ENCODE measurements at regions not wholly inside any gene's neighbourhood (a gene's known extent, or its start where the extent isn't known, plus 50 kb on each side); places are given as distances from the start of the nearest gene placed in this dataset.

GRCh38 chr6:159508931-159509330 is 184.1 kb downstream of the SOD2 start:
- H3K9ac ChIP-seq (ENCODE audit: low read length): no peak overlapping the region
- H3K27ac ChIP-seq (ENCODE audit: low read depth, low read length, poor library complexity, severe bottlenecking): no peak overlapping the region
- no peaks in the 10 kb centered on the region for H3K36me3 ChIP-seq (ENCODE audit: insufficient read depth, low read length)
- H3K4me3 ChIP-seq (ENCODE audit: low read depth, low read length, poor library complexity, severe bottlenecking): no peak overlapping the region
- H3F3A ChIP-seq (ENCODE audit: insufficient read depth, low read length): no peaks in the 10 kb centered on the region
- H4K20me1 ChIP-seq (ENCODE audit: insufficient read depth, low read length): no peaks in the 10 kb centered on the region
- H2AFZ ChIP-seq (ENCODE audit: low read length): no peak overlapping the region
- TF ChIP-seq CTCF (IDR thresholded peaks at IDR 0.05; ENCODE audit: low read length): no peak
- no peak for TF ChIP-seq EZH2 (IDR thresholded peaks at IDR 0.05; ENCODE audit: borderline replicate concordance, low read length)
- no peaks in the 10 kb centered on the region for H3K79me2 ChIP-seq (ENCODE audit: insufficient read depth, low read length)
- H3K4me1 ChIP-seq (ENCODE audit: insufficient read depth, low read length, severe bottlenecking): no peaks in the 10 kb centered on the region
- no peaks in the 10 kb centered on the region for H3K27me3 ChIP-seq (ENCODE audit: insufficient read depth, low read length)
- H3K4me2 ChIP-seq (ENCODE audit: low read length): no peak overlapping the region
- H3K9me2 ChIP-seq (ENCODE audit: low read depth, low read length): no peaks in the 10 kb centered on the region
- H3K9me3 ChIP-seq (ENCODE audit: low read length): no peaks in the 10 kb centered on the region

- Histone ChIP-seq H3K4me2 (ENCODE audit: low read length) (no peak overlapping the region), H3K9me3 (ENCODE audit: low read length) (no peaks in the 10 kb centered on the region), H3K4me3 (ENCODE audit: low read depth, low read length, poor library complexity, severe bottlenecking) (no peak overlapping the region), H3F3A (ENCODE audit: insufficient read depth, low read length) (no peaks in the 10 kb centered on the region), H3K27ac (ENCODE audit: low read depth, low read length, poor library complexity, severe bottlenecking) (no peak overlapping the region), H4K20me1 (ENCODE audit: insufficient read depth, low read length) (no peaks in the 10 kb centered on the region), H2AFZ (ENCODE audit: low read length) (no peak overlapping the region), H3K79me2 (ENCODE audit: insufficient read depth, low read length) (no peaks in the 10 kb centered on the region), H3K9me2 (ENCODE audit: low read depth, low read length) (no peaks in the 10 kb centered on the region), H3K4me1 (ENCODE audit: insufficient read depth, low read length, severe bottlenecking) (no peaks in the 10 kb centered on the region), H3K9ac (ENCODE audit: low read length) (no peak overlapping the region), H3K36me3 (ENCODE audit: insufficient read depth, low read length) (no peaks in the 10 kb centered on the region), H3K27me3 (ENCODE audit: insufficient read depth, low read length) (no peaks in the 10 kb centered on the region)
- no peak for TF ChIP-seq CTCF (IDR thresholded peaks at IDR 0.05; ENCODE audit: low read length)
- TF ChIP-seq EZH2 (IDR thresholded peaks at IDR 0.05; ENCODE audit: borderline replicate concordance, low read length): no peak
These were observed 187.0 kb downstream of the SOD2 start for GRCh38 chr6:159506048-159506447.

GRCh38 chr6:159505140-159505922 is 187.7 kb downstream of the SOD2 start:
- H3K79me2 ChIP-seq (ENCODE audit: insufficient read depth, low read length): no peaks in the 10 kb centered on the region
- H3K9ac ChIP-seq (ENCODE audit: low read length): no peak overlapping the region
- TF ChIP-seq EZH2 (IDR thresholded peaks at IDR 0.05; ENCODE audit: borderline replicate concordance, low read length) (no peak), CTCF (IDR thresholded peaks at IDR 0.05; ENCODE audit: low read length) (no peak)
- H3K27ac ChIP-seq (ENCODE audit: low read depth, low read length, poor library complexity, severe bottlenecking): no peak overlapping the region
- no peak overlapping the region for H2AFZ ChIP-seq (ENCODE audit: low read length)
- no peaks in the 10 kb centered on the region for H3K9me3 ChIP-seq (ENCODE audit: low read length)
- no peaks in the 10 kb centered on the region for H3K9me2 ChIP-seq (ENCODE audit: low read depth, low read length)
- no peaks in the 10 kb centered on the region for H4K20me1 ChIP-seq (ENCODE audit: insufficient read depth, low read length)
- H3K4me1 ChIP-seq (ENCODE audit: insufficient read depth, low read length, severe bottlenecking): no peaks in the 10 kb centered on the region
- H3F3A ChIP-seq (ENCODE audit: insufficient read depth, low read length): no peaks in the 10 kb centered on the region
- no peak overlapping the region for H3K4me3 ChIP-seq (ENCODE audit: low read depth, low read length, poor library complexity, severe bottlenecking)
- H3K27me3 ChIP-seq (ENCODE audit: insufficient read depth, low read length): no peaks in the 10 kb centered on the region
- H3K4me2 ChIP-seq (ENCODE audit: low read length): no peak overlapping the region
- no peaks in the 10 kb centered on the region for H3K36me3 ChIP-seq (ENCODE audit: insufficient read depth, low read length)
